ENCODE measurements at regions not wholly inside any gene's neighbourhood (a gene's known extent, or its start where the extent isn't known, plus 50 kb on each side); places are given as distances from the start of the nearest gene placed in this dataset.

GRCh38 chr14:44420226-44420625 is 86.9 kb downstream of the FSCB start:
- no peaks in the 10 kb centered on the region for H3K9me3 ChIP-seq
- TF ChIP-seq CTCF (IDR thresholded peaks at IDR 0.05), result no peak
- DNase-seq (ENCODE audit: low spot score), result no peak
- H3K27me3 ChIP-seq (replicated peaks; ENCODE audit: insufficient read depth), result no peaks in the 10 kb centered on the region
- H3K4me1 ChIP-seq (ENCODE audit: control insufficient read depth in 1 of 2, low read depth in 2 of 2), result no peaks in the 10 kb centered on the region
- ATAC-seq (ENCODE audit: insufficient number of reproducible peaks, low FRiP score, low read depth), result no peak
- H3K36me3 ChIP-seq, result no peaks in the 10 kb centered on the region
- no peak overlapping the region for H3K4me3 ChIP-seq
- no peak overlapping the region for H3K27ac ChIP-seq

- no peaks in the 10 kb centered on the region for H3K27me3 ChIP-seq (replicated peaks; ENCODE audit: insufficient read depth)
- ATAC-seq (ENCODE audit: insufficient number of reproducible peaks, low FRiP score, low read depth), result no peak
- no peak for TF ChIP-seq CTCF (IDR thresholded peaks at IDR 0.05)
- H3K4me1 ChIP-seq (ENCODE audit: control insufficient read depth in 1 of 2, low read depth in 2 of 2), result no peaks in the 10 kb centered on the region
- H3K9me3 ChIP-seq, result no peaks in the 10 kb centered on the region
- no peaks in the 10 kb centered on the region for H3K36me3 ChIP-seq
- no peak overlapping the region for H3K27ac ChIP-seq
- no peak overlapping the region for H3K4me3 ChIP-seq
- no peak for DNase-seq (ENCODE audit: low spot score)
Observed at GRCh38 chr14:44418856-44419255, 88.2 kb downstream of the FSCB start.

GRCh38 chr14:44417809-44418208 is 89.3 kb downstream of the FSCB start:
- Histone ChIP-seq H3K27ac (no peak overlapping the region), H3K4me3 (no peak overlapping the region), H3K9me3 (no peaks in the 10 kb centered on the region), H3K36me3 (no peaks in the 10 kb centered on the region), H3K27me3 (replicated peaks; ENCODE audit: insufficient read depth) (no peaks in the 10 kb centered on the region), H3K4me1 (ENCODE audit: control insufficient read depth in 1 of 2, low read depth in 2 of 2) (no peaks in the 10 kb centered on the region)
- DNase-seq (ENCODE audit: low spot score), result no peak
- TF ChIP-seq CTCF (IDR thresholded peaks at IDR 0.05), result no peak
- ATAC-seq (ENCODE audit: insufficient number of reproducible peaks, low FRiP score, low read depth), result no peak

- DNase-seq (ENCODE audit: low spot score) (no peak), ATAC-seq (ENCODE audit: insufficient number of reproducible peaks, low FRiP score, low read depth) (no peak)
- Histone ChIP-seq H3K36me3 (no peaks in the 10 kb centered on the region), H3K4me3 (no peak overlapping the region), H3K4me1 (ENCODE audit: control insufficient read depth in 1 of 2, low read depth in 2 of 2) (no peaks in the 10 kb centered on the region), H3K9me3 (no peaks in the 10 kb centered on the region), H3K27ac (no peak overlapping the region), H3K27me3 (replicated peaks; ENCODE audit: insufficient read depth) (no peaks in the 10 kb centered on the region)
- no peak for TF ChIP-seq CTCF (IDR thresholded peaks at IDR 0.05)
Observed at GRCh38 chr14:44414646-44415045, 92.4 kb downstream of the FSCB start.

GRCh38 chr14:44412858-44413569 is 94.1 kb downstream of the FSCB start:
- DNase-seq (ENCODE audit: low spot score) (no peak), ATAC-seq (ENCODE audit: insufficient number of reproducible peaks, low FRiP score, low read depth) (no peak)
- no peak for TF ChIP-seq CTCF (IDR thresholded peaks at IDR 0.05)
- no peak overlapping the region for H3K4me3 ChIP-seq
- no peaks in the 10 kb centered on the region for H3K36me3 ChIP-seq
- H3K27me3 ChIP-seq (replicated peaks; ENCODE audit: insufficient read depth), result no peaks in the 10 kb centered on the region
- H3K27ac ChIP-seq, result no peak overlapping the region
- H3K4me1 ChIP-seq (ENCODE audit: control insufficient read depth in 1 of 2, low read depth in 2 of 2), result no peaks in the 10 kb centered on the region
- no peaks in the 10 kb centered on the region for H3K9me3 ChIP-seq

Measured in thoracic aorta (tissue), 2 donors.